K562 (cell line): ENCODE measurements at regions not wholly inside any gene's neighbourhood (a gene's known extent, or its start where the extent isn't known, plus 50 kb on each side); places are given as distances from the start of the nearest gene placed in this dataset.

Experiments used
- ATAC-seq: fragments of 200-7000 bp; cut with Tn5 transposase; 3 replicates; pipeline ENCODE4 v1.9.1; 2020; ENCODE audit warnings: moderate library complexity
- BruUV-seq: library from RNA; stranded (reverse); fragments of 400-500 nt; replicated peaks from 2 replicates; lab custom pipeline; 2021; lab: Mats Ljungman, UMichigan
- CTCF ChIA-PET: fragments of 300-600 bp; formaldehyde crosslinking; extraction: SDS; loops from one replicate; lab custom pipeline; 2021; ENCODE audit warnings: low intra/inter-chr PET ratio; lab: Yijun Ruan, JAX
- POLR2A ChIA-PET: fragments of 300-600, 350-650 bp; sonication (Branson Sonifier 250); formaldehyde crosslinking; extraction: SDS; loops from one replicate; lab custom pipeline; 2021; ENCODE audit warnings: antibody characterized with exemption, inconsistent platforms; lab: Yijun Ruan, JAX
- DNase-seq, 4 experiments: peaks; one replicate each; pipeline versions ENCODE4 v3.0.0 to v3.0.0-alpha.2; 2011 to 2018; ENCODE audit warnings: low spot score in 3 of 4, mixed read lengths in 3 of 4; ENCODE audit errors: extremely low read depth in 1 of 4
- FAIRE-seq: peaks from 2 replicates; lab custom pipeline; 2011; peaks lifted over from hg19 to GRCh38; lab: Jason Lieb, UNC
- H2AFZ ChIP-seq: 2 replicates; pipeline ENCODE4 v1.6.0; 2011; ENCODE audit warnings: low read depth, low read length, control low read depth, inconsistent platforms
- H3K27ac ChIP-seq: fragments of 200-600 bp; 3 replicates; pipeline ENCODE4 v1.8.0; 2011; ENCODE audit warnings: low read depth, mild to moderate bottlenecking, control low read depth, inconsistent platforms, low read length, moderate library complexity, mixed read lengths; ENCODE audit errors: extremely low read depth
- H3K27me3 ChIP-seq, 2 experiments: fragments of 300-600 bp in 1 of 2; 2 replicates in 1 of 2; 3 replicates in 1 of 2; pipeline versions ENCODE4 v1.6.0 to v1.8.0; 2011; ENCODE audit warnings: inconsistent platforms in 2 of 2, low read length in 2 of 2, mild to moderate bottlenecking in 1 of 2, mixed read lengths in 1 of 2, moderate library complexity in 1 of 2; ENCODE audit not compliant: control insufficient read depth in 2 of 2, insufficient read depth in 2 of 2
- H3K36me3 ChIP-seq: fragments of 300-600 bp; 3 replicates; pipeline ENCODE4 v1.8.0; 2011; ENCODE audit warnings: mild to moderate bottlenecking, low read length, inconsistent platforms; ENCODE audit not compliant: control insufficient read depth, insufficient read depth
- H3K4me1 ChIP-seq, 2 experiments: fragments of 200-600 bp in 1 of 2; replicated peaks in 1 of 2; 2 replicates in 1 of 2; 3 replicates in 1 of 2; pipeline versions ENCODE4 v1.5.1 to v1.8.0; 2011; ENCODE audit warnings: inconsistent platforms in 2 of 2, low read length in 2 of 2, mild to moderate bottlenecking in 1 of 2, mixed read lengths in 1 of 2, moderate library complexity in 1 of 2; ENCODE audit not compliant: control insufficient read depth in 2 of 2, insufficient read depth in 2 of 2
- H3K4me2 ChIP-seq: 2 replicates; pipeline ENCODE4 v1.6.1; 2011; ENCODE audit warnings: low read length, control low read depth, inconsistent platforms, mixed read lengths; ENCODE audit not compliant: insufficient read depth
- H3K4me3 ChIP-seq: fragments of 200-600 bp; sonication (generic), shearing (Covaris generic); 2 replicates; pipeline ENCODE4 v1.5.1; 2016; ENCODE audit warnings: control low read depth, inconsistent platforms
- H3K79me2 ChIP-seq: fragments of 200-600 bp; 3 replicates; pipeline ENCODE4 v1.8.0; 2011; ENCODE audit warnings: low read length, inconsistent platforms; ENCODE audit not compliant: control insufficient read depth, insufficient read depth
- H3K9ac ChIP-seq, 2 experiments: 2 replicates each; pipeline versions ENCODE4 v1.6.0 to v1.6.1; 2011; ENCODE audit warnings: low read depth in 2 of 2, low read length in 2 of 2, control low read depth in 1 of 2, inconsistent platforms in 1 of 2, mild to moderate bottlenecking in 1 of 2, mixed read lengths in 1 of 2; ENCODE audit not compliant: insufficient read depth in 1 of 2
- H3K9me1 ChIP-seq: one replicate; pipeline ENCODE4 v1.6.0; 2011; ENCODE audit warnings: inconsistent platforms, mild to moderate bottlenecking, low read length, moderate library complexity; ENCODE audit not compliant: control insufficient read depth, insufficient read depth
- H3K9me3 ChIP-seq: replicated peaks from 2 replicates; pipeline ENCODE4 v1.5.1; 2011; ENCODE audit warnings: low read depth, low read length, inconsistent platforms; ENCODE audit not compliant: control insufficient read depth, insufficient read depth
- H4K20me1 ChIP-seq: replicated peaks from 2 replicates; pipeline ENCODE4 v1.6.1; 2011; ENCODE audit warnings: low read length, inconsistent platforms, mixed read lengths; ENCODE audit not compliant: control insufficient read depth, insufficient read depth
- BHLHE40 ChIP-seq: IDR thresholded peaks from 2 replicates; pipeline ENCODE4 v1.6.1; 2011; ENCODE audit warnings: low read length, improper control_type of control experiment
- CBX5 ChIP-seq: IDR thresholded peaks from 2 replicates; pipeline ENCODE4 v1.6.1; 2014; ENCODE audit warnings: low read depth, borderline replicate concordance
- CREB1 ChIP-seq, 2 experiments: sonication (generic) in 1 of 2; formaldehyde crosslinking in 1 of 2; IDR thresholded peaks; 2 replicates each; pipeline versions ENCODE4 v1.6.1 to v1.8.0; 2012 to 2022; ENCODE audit warnings: inconsistent platforms in 1 of 2, mild to moderate bottlenecking in 1 of 2, missing genetic modification reagents in 1 of 2, moderate library complexity in 1 of 2
- EHMT2 ChIP-seq: fragments of 450-650 bp; IDR thresholded peaks from 2 replicates; pipeline ENCODE4 v1.6.1; 2018; ENCODE audit warnings: antibody characterized with exemption
- FOXP4 ChIP-seq: sonication (generic); formaldehyde crosslinking; IDR thresholded peaks from 2 replicates; pipeline ENCODE4 v1.8.0; 2022; ENCODE audit warnings: mild to moderate bottlenecking, missing genetic modification reagents, borderline replicate concordance
- HBP1 ChIP-seq: fragments of 450-650 bp; formaldehyde crosslinking; IDR thresholded peaks from 2 replicates; pipeline ENCODE4 v1.4.0; 2022; ENCODE audit warnings: missing genetic modification characterization
- MIER1 ChIP-seq: fragments of 450-650 bp; IDR thresholded peaks from 2 replicates; pipeline ENCODE4 v1.6.1; 2016; ENCODE audit warnings: antibody characterized with exemption, mild to moderate bottlenecking, low read depth
- NFATC3 ChIP-seq: fragments of 450-650 bp; IDR thresholded peaks from 2 replicates; pipeline ENCODE4 v1.6.1; 2017; ENCODE audit warnings: mild to moderate bottlenecking
- PML ChIP-seq: IDR thresholded peaks from 2 replicates; pipeline ENCODE4 v1.6.1; 2012; ENCODE audit warnings: low read length, inconsistent platforms
- POLR2A ChIP-seq: fragments of 450-650 bp; conservative IDR thresholded peaks from 2 replicates; pipeline ENCODE4 v1.6.1; 2016
- PURB ChIP-seq: sonication (generic); formaldehyde crosslinking; IDR thresholded peaks from 2 replicates; pipeline ENCODE4 v1.9.0; 2021; ENCODE audit warnings: low read depth, mild to moderate bottlenecking, missing genetic modification reagents
- TAF9B ChIP-seq: fragments of 450-650 bp; IDR thresholded peaks from 2 replicates; pipeline ENCODE4 v1.6.1; 2018; ENCODE audit warnings: mild to moderate bottlenecking; ENCODE audit not compliant: partially characterized antibody
- TSC22D4 ChIP-seq: fragments of 450-650 bp; IDR thresholded peaks from 2 replicates; pipeline ENCODE4 v1.6.1; 2016; ENCODE audit warnings: missing genetic modification characterization, missing biosample characterization, control low read depth
- ZC3H4 ChIP-seq: sonication (generic); formaldehyde crosslinking; IDR thresholded peaks from 2 replicates; pipeline ENCODE4 v1.9.0; 2021; ENCODE audit warnings: missing genetic modification reagents, borderline replicate concordance
- ZNF785 ChIP-seq: fragments of 250-450 bp; sonication (Bioruptor Pico); IDR thresholded peaks from 2 replicates; pipeline ENCODE4 v1.4.0; 2020; ENCODE audit warnings: mild to moderate bottlenecking
- WGBS: fragments of 100-300 bp; shearing (Covaris generic); methylation state at CpG from one replicate; pipeline ENCODE4 v1.1.6; 2016; ENCODE audit warnings: low coverage, mixed read lengths; ENCODE audit not compliant: insufficient coverage; ENCODE audit errors: missing lambda C conversion rate; 5-methylcytosine and 5-hydroxymethylcytosine counted together
- in situ Hi-C: fragments of 300-500 bp; cut with MboI; formaldehyde crosslinking; loops from 4 replicates; pipeline ENCODE4 v1.15.0; 2018; ENCODE audit warnings: inconsistent platforms, mixed read lengths
- intact Hi-C: fragments of 100-400 bp; cut with micrococcal nuclease; formaldehyde crosslinking; loops from 2 replicates; pipeline ENCODE4 v1.14.2; 2022
- TF ChIP-seq, protein P1 (sequence below): fragments of 450-650 bp; conservative IDR thresholded peaks from 2 replicates; pipeline ENCODE4 v1.6.1; 2016; ENCODE audit warnings: missing genetic modification characterization, low read depth, mild to moderate bottlenecking, control low read depth, missing compliant biosample characterization

DNA sequence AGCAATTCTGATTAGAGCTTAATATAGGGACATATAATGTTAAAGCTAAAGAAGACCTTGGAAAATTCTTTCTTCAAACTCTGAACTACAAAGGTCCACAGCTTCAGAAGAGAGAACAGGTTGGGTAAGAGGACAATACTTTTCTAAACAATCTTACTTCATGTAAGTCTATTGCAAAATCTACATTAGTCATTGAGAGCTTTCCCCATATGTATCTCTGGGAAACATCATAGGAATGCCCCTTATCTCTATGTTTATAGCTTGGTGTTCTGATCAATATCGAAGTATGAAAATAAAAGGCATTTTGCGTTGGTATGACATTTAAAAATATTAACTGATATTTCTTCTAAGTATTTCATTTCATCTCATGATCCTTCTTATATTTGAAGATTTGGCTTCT is 962.6 kb downstream of the AACS start:
- no peak overlapping the region for H3K4me3 ChIP-seq
- H3K9me1 ChIP-seq, result no peaks in the 10 kb centered on the region
- 0% methylated on average over 2 of the region's 2 CpGs for WGBS
- no peak overlapping the region for H2AFZ ChIP-seq
- H3K79me2 ChIP-seq, result no peaks in the 10 kb centered on the region
- H4K20me1 ChIP-seq, result no peaks in the 10 kb centered on the region
- ChIA-PET CTCF (no interaction called here), POLR2A (no interaction called here)
- BruUV-seq, result no TSS peak
- no peaks in the 10 kb centered on the region for H3K4me1 ChIP-seq
- H3K9ac ChIP-seq, result no peak overlapping the region
- no peaks in the 10 kb centered on the region for H3K27me3 ChIP-seq
- in situ Hi-C loops, result no loop called here
- ATAC-seq (no peak), FAIRE-seq (no peak), DNase-seq (no peak)
- H3K4me2 ChIP-seq, result no peak overlapping the region
- H3K36me3 ChIP-seq, result no peaks in the 10 kb centered on the region
- no peak for TF ChIP-seq POLR2A
- no peak for TF ChIP-seq BHLHE40
- no peak for TF ChIP-seq ZNF785 (CRISPR knock-in tag)
- no peak for TF ChIP-seq CBX5
- TF ChIP-seq FOXP4 (CRISPR knock-in tag), result no peak
- no peak for TF ChIP-seq PML
- TF ChIP-seq NFATC3, result no peak
- TF ChIP-seq TSC22D4 (tag), result no peak
- TF ChIP-seq CREB1 (IDR thresholded peaks at IDR 0.05), result no peak
- TF ChIP-seq CREB1 (CRISPR knock-in tag; IDR thresholded peaks at IDR 0.05), result no peak
- TF ChIP-seq ZC3H4 (CRISPR knock-in tag), result no peak
- TF ChIP-seq, protein P1, sequence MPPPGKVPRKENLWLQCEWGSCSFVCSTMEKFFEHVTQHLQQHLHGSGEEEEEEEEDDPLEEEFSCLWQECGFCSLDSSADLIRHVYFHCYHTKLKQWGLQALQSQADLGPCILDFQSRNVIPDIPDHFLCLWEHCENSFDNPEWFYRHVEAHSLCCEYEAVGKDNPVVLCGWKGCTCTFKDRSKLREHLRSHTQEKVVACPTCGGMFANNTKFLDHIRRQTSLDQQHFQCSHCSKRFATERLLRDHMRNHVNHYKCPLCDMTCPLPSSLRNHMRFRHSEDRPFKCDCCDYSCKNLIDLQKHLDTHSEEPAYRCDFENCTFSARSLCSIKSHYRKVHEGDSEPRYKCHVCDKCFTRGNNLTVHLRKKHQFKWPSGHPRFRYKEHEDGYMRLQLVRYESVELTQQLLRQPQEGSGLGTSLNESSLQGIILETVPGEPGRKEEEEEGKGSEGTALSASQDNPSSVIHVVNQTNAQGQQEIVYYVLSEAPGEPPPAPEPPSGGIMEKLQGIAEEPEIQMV, result no peak
- TF ChIP-seq EHMT2, result no peak
- no peak for TF ChIP-seq PURB (CRISPR knock-in tag)
- no peak for TF ChIP-seq HBP1 (CRISPR knock-in tag)
- no peak for TF ChIP-seq MIER1
- no peak for TF ChIP-seq TAF9B
- intact Hi-C loops, result no loop called here
- H3K27ac ChIP-seq, result no peak overlapping the region
- no peaks in the 10 kb centered on the region for H3K9me3 ChIP-seq
